GM12878 (cell line): ENCODE measurements at regions not wholly inside any gene's neighbourhood (a gene's known extent, or its start where the extent isn't known, plus 50 kb on each side); places are given as distances from the start of the nearest gene placed in this dataset.

Experiments
- ATAC-seq: fragments of 200-7000 bp; cut with Tn5 transposase; 3 replicates; pipeline ENCODE4 v1.9.1; 2020; ENCODE audit warnings: mild to moderate bottlenecking, moderate library complexity
- BruUV-seq: library from RNA; stranded (reverse); fragments of 400-500 nt; replicated peaks from 2 replicates; lab custom pipeline; 2021; lab: Mats Ljungman, UMichigan
- CTCF ChIA-PET: fragments of 300-600 bp; sonication (Branson Sonifier 250); formaldehyde crosslinking; extraction: SDS; loops from one replicate; lab custom pipeline; 2021; ENCODE audit warnings: inconsistent platforms; lab: Yijun Ruan, JAX
- POLR2A ChIA-PET: fragments of 350-600 bp; formaldehyde crosslinking; extraction: SDS; loops from one replicate; lab custom pipeline; 2021; ENCODE audit warnings: inconsistent platforms; lab: Charles Lee
- RAD21 ChIA-PET: fragments of 300-600 bp; sonication (Branson Sonifier 250); formaldehyde crosslinking; loops from one replicate; lab custom pipeline; 2023; ENCODE audit warnings: antibody characterized with exemption; ENCODE audit not compliant: unreplicated experiment; lab: Charles Lee
- SMC1A ChIA-PET: fragments of 300-600 bp; sonication (Branson Sonifier 250); formaldehyde crosslinking; loops from one replicate; lab custom pipeline; 2023; ENCODE audit not compliant: unreplicated experiment, uncharacterized antibody; lab: Charles Lee
- DNase-seq: peaks from one replicate; pipeline ENCODE4 v3.0.0-alpha.2; 2011; ENCODE audit warnings: low read depth, low spot score
- FAIRE-seq: peaks from 3 replicates; lab custom pipeline; 2011; peaks lifted over from hg19 to GRCh38; lab: Jason Lieb, UNC
- H2AFZ ChIP-seq: 2 replicates; pipeline ENCODE4 v1.6.0; 2011; ENCODE audit warnings: low read depth, low read length, control low read depth; ENCODE audit not compliant: control insufficient read depth
- H3K27ac ChIP-seq: 2 replicates; pipeline ENCODE4 v1.5.1; 2011; ENCODE audit warnings: control low read depth; ENCODE audit not compliant: control insufficient read depth, insufficient read depth
- H3K27me3 ChIP-seq, 2 experiments: replicated peaks in 1 of 2; 2 replicates each; pipeline versions ENCODE4 v1.6.0 to v1.6.1; 2011; ENCODE audit warnings: low read length in 1 of 2; ENCODE audit not compliant: control insufficient read depth in 2 of 2, insufficient read depth in 2 of 2
- H3K36me3 ChIP-seq, 2 experiments: 2 replicates each; pipeline ENCODE4 v1.5.1; 2011; ENCODE audit warnings: low read length in 1 of 2; ENCODE audit not compliant: control insufficient read depth in 2 of 2, insufficient read depth in 2 of 2
- H3K4me1 ChIP-seq: 2 replicates; pipeline ENCODE4 v1.6.1; 2011; ENCODE audit warnings: mild to moderate bottlenecking, low read length, moderate library complexity, mixed read lengths; ENCODE audit not compliant: control insufficient read depth, insufficient read depth
- H3K4me2 ChIP-seq: 2 replicates; pipeline ENCODE4 v1.6.0; 2011; ENCODE audit warnings: control low read depth; ENCODE audit not compliant: control insufficient read depth, insufficient read depth
- H3K4me3 ChIP-seq: fragments of 200-600 bp; sonication (generic); 2 replicates; pipeline ENCODE4 v1.5.1; 2016
- H3K79me2 ChIP-seq: 2 replicates; pipeline ENCODE4 v1.6.0; 2011; ENCODE audit warnings: low read length; ENCODE audit not compliant: control insufficient read depth, insufficient read depth
- H3K9ac ChIP-seq: 2 replicates; pipeline ENCODE4 v1.8.0; 2011; ENCODE audit warnings: low read length, control low read depth, mixed read lengths; ENCODE audit not compliant: control insufficient read depth, insufficient read depth
- H3K9me3 ChIP-seq: replicated peaks from 3 replicates; pipeline ENCODE4 v1.5.1; 2011; ENCODE audit warnings: mild to moderate bottlenecking, low read length; ENCODE audit not compliant: control insufficient read depth, insufficient read depth
- H4K20me1 ChIP-seq: 2 replicates; pipeline ENCODE4 v1.6.0; 2011; ENCODE audit not compliant: control insufficient read depth, insufficient read depth
- CHD1 ChIP-seq: IDR thresholded peaks from 2 replicates; pipeline ENCODE4 v1.6.1; 2012; ENCODE audit warnings: low read depth, low read length, improper control_type of control experiment
- EED ChIP-seq: sonication (generic); IDR thresholded peaks from 2 replicates; pipeline ENCODE4 v1.6.1; 2016; ENCODE audit warnings: antibody characterized with exemption, low read depth
- LARP7 ChIP-seq: fragments of 450-650 bp; IDR thresholded peaks from 2 replicates; pipeline ENCODE4 v1.6.1; 2017; ENCODE audit warnings: mild to moderate bottlenecking
- MYB ChIP-seq: fragments of 150-350 bp; IDR thresholded peaks from 2 replicates; pipeline ENCODE4 v1.6.1; 2014; ENCODE audit warnings: mild to moderate bottlenecking, low read depth, low read length, borderline replicate concordance
- NFXL1 ChIP-seq: fragments of 450-650 bp; IDR thresholded peaks from 2 replicates; pipeline ENCODE4 v1.6.1; 2017; ENCODE audit warnings: antibody characterized with exemption, mild to moderate bottlenecking, borderline replicate concordance
- NFYB ChIP-seq: IDR thresholded peaks from 2 replicates; pipeline ENCODE4 v1.6.1; 2011; ENCODE audit warnings: low read depth, mild to moderate bottlenecking, low read length, improper control_type of control experiment, moderate library complexity; ENCODE audit not compliant: insufficient read depth
- NR2C2 ChIP-seq: IDR thresholded peaks from 2 replicates; pipeline ENCODE4 v1.6.1; 2011; ENCODE audit warnings: borderline replicate concordance, low read depth; ENCODE audit not compliant: control insufficient read depth, insufficient read length
- NR2F1 ChIP-seq: fragments of 450-650 bp; conservative IDR thresholded peaks from 2 replicates; pipeline ENCODE4 v1.6.1; 2017; ENCODE audit warnings: mild to moderate bottlenecking
- NRF1 ChIP-seq: conservative IDR thresholded peaks from 2 replicates; pipeline ENCODE4 v1.6.1; 2011; ENCODE audit warnings: mild to moderate bottlenecking, low read depth, low read length, improper control_type of control experiment
- PAX8 ChIP-seq: fragments of 450-650 bp; IDR thresholded peaks from 2 replicates; pipeline ENCODE4 v1.6.1; 2017; ENCODE audit warnings: mild to moderate bottlenecking, moderate library complexity
- RB1 ChIP-seq: fragments of 450-650 bp; formaldehyde crosslinking; IDR thresholded peaks from 2 replicates; pipeline ENCODE4 v1.6.1; 2017; ENCODE audit warnings: mild to moderate bottlenecking, borderline replicate concordance
- RCOR1 ChIP-seq: conservative IDR thresholded peaks from 2 replicates; pipeline ENCODE4 v1.6.1; 2012; ENCODE audit warnings: low read depth, low read length, improper control_type of control experiment
- SIX5 ChIP-seq: IDR thresholded peaks from 2 replicates; pipeline ENCODE4 v1.6.1; 2011; ENCODE audit warnings: mild to moderate bottlenecking, low read depth, low read length, moderate library complexity; ENCODE audit not compliant: severe bottlenecking
- SMC3 ChIP-seq: IDR thresholded peaks from 2 replicates; pipeline ENCODE4 v1.6.1; 2011; ENCODE audit warnings: low read length, improper control_type of control experiment, borderline replicate concordance
- ZBTB40 ChIP-seq: fragments of 450-650 bp; IDR thresholded peaks from 2 replicates; pipeline ENCODE4 v1.6.1; 2016; ENCODE audit warnings: mild to moderate bottlenecking, moderate library complexity, borderline replicate concordance
- WGBS: methylation state at CpG from one replicate; pipeline ENCODE4 v1.1.6; 2016; ENCODE audit warnings: low lambda C conversion rate; ENCODE audit not compliant: insufficient replicate concordance, insufficient coverage; ENCODE audit errors: missing lambda C conversion rate; 5-methylcytosine and 5-hydroxymethylcytosine counted together
- in situ Hi-C: fragments of 300-500 bp; cut with MboI; formaldehyde crosslinking; loops from 9 replicates; pipeline ENCODE4 v1.14.3; 2018; ENCODE audit warnings: mixed read lengths
- intact Hi-C: fragments of 100-400 bp; cut with micrococcal nuclease; formaldehyde crosslinking; loops from one replicate; pipeline ENCODE4 v1.14.2; 2022; ENCODE audit not compliant: unreplicated experiment
- TF ChIP-seq, protein P1 (sequence below): fragments of 450-650 bp; IDR thresholded peaks from 2 replicates; pipeline ENCODE4 v1.6.1; 2017; ENCODE audit warnings: low read depth, mild to moderate bottlenecking, moderate library complexity
- TF ChIP-seq, protein P2 (sequence below): fragments of 150-350 bp; IDR thresholded peaks from 2 replicates; pipeline ENCODE4 v1.6.1; 2014; ENCODE audit warnings: mild to moderate bottlenecking, low read depth, low read length

GRCh38 chr13:100823448-100823847, 148.9 kb upstream of the TMTC4 start:
- Histone ChIP-seq H3K27me3 (no peaks in the 10 kb centered on the region; a peak in 1 of 4 replicates), H3K4me3 (no peak overlapping the region), H3K9me3 (no peaks in the 10 kb centered on the region), H3K9ac (no peak overlapping the region), H3K27ac (no peak overlapping the region), H3K4me1 (no peaks in the 10 kb centered on the region), H2AFZ (no peak overlapping the region), H3K79me2 (no peaks in the 10 kb centered on the region), H4K20me1 (no peaks in the 10 kb centered on the region), H3K4me2 (no peak overlapping the region), H3K36me3 (no peaks in the 10 kb centered on the region)
- POLR2A ChIA-PET, result no interaction called here
- SMC1A ChIA-PET, result no interaction called here
- in situ Hi-C loops (no loop called here), intact Hi-C loops (no loop called here)
- 9% methylated on average over 3 of the region's 3 CpGs for WGBS
- DNase-seq (no peak), FAIRE-seq (no peak), ATAC-seq (no peak)
- BruUV-seq, result no TSS peak
- CTCF ChIA-PET, result no interaction called here
- RAD21 ChIA-PET, result no interaction called here
- TF ChIP-seq NR2F1 (no peak), LARP7 (no peak), EED (no peak), RCOR1 (no peak), ZBTB40 (no peak), PAX8 (no peak), NR2C2 (no peak), SMC3 (no peak), NRF1 (no peak), MYB (no peak), SIX5 (no peak), NFYB (no peak), CHD1 (no peak), RB1 (no peak), NFXL1 (no peak)
- TF ChIP-seq, protein P1, sequence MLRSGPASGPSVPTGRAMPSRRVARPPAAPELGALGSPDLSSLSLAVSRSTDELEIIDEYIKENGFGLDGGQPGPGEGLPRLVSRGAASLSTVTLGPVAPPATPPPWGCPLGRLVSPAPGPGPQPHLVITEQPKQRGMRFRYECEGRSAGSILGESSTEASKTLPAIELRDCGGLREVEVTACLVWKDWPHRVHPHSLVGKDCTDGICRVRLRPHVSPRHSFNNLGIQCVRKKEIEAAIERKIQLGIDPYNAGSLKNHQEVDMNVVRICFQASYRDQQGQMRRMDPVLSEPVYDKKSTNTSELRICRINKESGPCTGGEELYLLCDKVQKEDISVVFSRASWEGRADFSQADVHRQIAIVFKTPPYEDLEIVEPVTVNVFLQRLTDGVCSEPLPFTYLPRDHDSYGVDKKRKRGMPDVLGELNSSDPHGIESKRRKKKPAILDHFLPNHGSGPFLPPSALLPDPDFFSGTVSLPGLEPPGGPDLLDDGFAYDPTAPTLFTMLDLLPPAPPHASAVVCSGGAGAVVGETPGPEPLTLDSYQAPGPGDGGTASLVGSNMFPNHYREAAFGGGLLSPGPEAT, result no peak
- TF ChIP-seq, protein P2, sequence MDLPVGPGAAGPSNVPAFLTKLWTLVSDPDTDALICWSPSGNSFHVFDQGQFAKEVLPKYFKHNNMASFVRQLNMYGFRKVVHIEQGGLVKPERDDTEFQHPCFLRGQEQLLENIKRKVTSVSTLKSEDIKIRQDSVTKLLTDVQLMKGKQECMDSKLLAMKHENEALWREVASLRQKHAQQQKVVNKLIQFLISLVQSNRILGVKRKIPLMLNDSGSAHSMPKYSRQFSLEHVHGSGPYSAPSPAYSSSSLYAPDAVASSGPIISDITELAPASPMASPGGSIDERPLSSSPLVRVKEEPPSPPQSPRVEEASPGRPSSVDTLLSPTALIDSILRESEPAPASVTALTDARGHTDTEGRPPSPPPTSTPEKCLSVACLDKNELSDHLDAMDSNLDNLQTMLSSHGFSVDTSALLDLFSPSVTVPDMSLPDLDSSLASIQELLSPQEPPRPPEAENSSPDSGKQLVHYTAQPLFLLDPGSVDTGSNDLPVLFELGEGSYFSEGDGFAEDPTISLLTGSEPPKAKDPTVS, result no peak
